ENCODE measurements at regions not wholly inside any gene's neighbourhood (a gene's known extent, or its start where the extent isn't known, plus 50 kb on each side); places are given as distances from the start of the nearest gene placed in this dataset.

DNA sequence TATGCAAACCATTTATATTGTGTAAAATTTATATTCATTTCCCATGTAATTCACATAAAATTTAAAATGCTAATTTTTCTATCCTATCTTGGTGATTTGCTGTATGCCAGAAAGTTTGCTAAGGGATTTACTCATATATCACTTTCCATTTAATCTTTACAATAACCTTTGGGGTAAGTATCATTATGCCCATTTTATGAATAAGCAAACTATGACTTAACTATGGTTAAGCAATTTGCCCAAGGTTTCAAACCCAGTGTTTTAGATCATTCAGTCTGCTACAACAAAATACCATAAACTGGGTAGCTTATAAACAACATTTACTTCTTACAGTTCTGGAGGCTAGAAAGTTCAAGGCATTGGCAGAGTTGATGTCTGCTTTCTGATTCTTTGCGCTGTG, 246.4 kb upstream of the TMEM161B start:
- peaks cover 55% of the 10 kb centered on the region for H3K27me3 Mint-ChIP-seq (ENCODE audit: insufficient read depth, unreplicated experiment)
- TF ChIP-seq CTCF (IDR thresholded peaks at IDR 0.05; ENCODE audit: unreplicated experiment) = no peak
- no peak overlapping the region for H3K27ac Mint-ChIP-seq (ENCODE audit: low read depth, unreplicated experiment)
- no peak overlapping the region for H3K4me3 Mint-ChIP-seq (ENCODE audit: unreplicated experiment)
- no peaks in the 10 kb centered on the region for H3K36me3 Mint-ChIP-seq (ENCODE audit: insufficient read depth, unreplicated experiment)
- intact Hi-C loops (cut with micrococcal nuclease) = no loop called here
- no peaks in the 10 kb centered on the region for H3K9me3 Mint-ChIP-seq (ENCODE audit: unreplicated experiment)
- BruUV-seq (replicated peaks) = no TSS peak
- H3K4me1 Mint-ChIP-seq (ENCODE audit: insufficient read depth, unreplicated experiment) = no peaks in the 10 kb centered on the region
- ChIA-PET POLR2A (no interaction called here), CTCF (no interaction called here)
- no peak for DNase-seq (ENCODE audit: unreplicated experiment)

DNA sequence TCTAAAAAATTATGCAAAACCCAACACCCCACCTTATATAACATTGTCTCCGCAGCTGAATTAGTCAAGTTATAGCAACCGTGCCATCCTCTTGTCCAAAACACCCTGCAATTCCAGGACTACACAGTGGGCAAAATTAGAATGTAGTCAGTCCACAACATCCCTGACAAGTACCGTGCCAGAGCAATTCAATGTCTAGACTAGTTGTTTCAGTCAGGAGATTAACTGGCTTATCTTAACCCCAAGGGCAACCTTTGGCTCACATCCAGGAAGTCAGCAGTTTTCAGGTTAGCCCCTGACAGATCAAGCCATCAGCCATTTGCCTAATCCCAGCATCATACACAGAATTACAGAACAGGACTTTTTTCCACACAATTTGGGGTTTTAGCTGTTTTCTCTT, 240.8 kb upstream of the TMEM161B start:
- Mint-ChIP-seq H3K27ac (ENCODE audit: low read depth, unreplicated experiment) (no peak overlapping the region), H3K36me3 (ENCODE audit: insufficient read depth, unreplicated experiment) (no peaks in the 10 kb centered on the region), H3K4me1 (ENCODE audit: insufficient read depth, unreplicated experiment) (no peaks in the 10 kb centered on the region), H3K27me3 (ENCODE audit: insufficient read depth, unreplicated experiment) (peaks cover 50% of the 10 kb centered on the region), H3K9me3 (ENCODE audit: unreplicated experiment) (no peaks in the 10 kb centered on the region), H3K4me3 (ENCODE audit: unreplicated experiment) (no peak overlapping the region)
- CTCF ChIA-PET = interaction anchor here (0.6 kb wide), 1 partner anchor 38 kb away, joined by 3 read pairs; no protein-coding TSS in a partner anchor
- intact Hi-C loops (cut with micrococcal nuclease) = no loop called here
- BruUV-seq (replicated peaks) = no TSS peak
- POLR2A ChIA-PET = no interaction called here
- DNase-seq (ENCODE audit: unreplicated experiment) = no peak
- TF ChIP-seq CTCF (IDR thresholded peaks at IDR 0.05; ENCODE audit: unreplicated experiment) = no peak

- intact Hi-C loops (cut with micrococcal nuclease) = no loop called here
- no peak overlapping the region for H3K27ac Mint-ChIP-seq (ENCODE audit: low read depth, unreplicated experiment)
- no TSS peak for BruUV-seq (replicated peaks)
- ChIA-PET POLR2A (no interaction called here), CTCF (no interaction called here)
- no peak overlapping the region for H3K4me3 Mint-ChIP-seq (ENCODE audit: unreplicated experiment)
- no peaks in the 10 kb centered on the region for H3K9me3 Mint-ChIP-seq (ENCODE audit: unreplicated experiment)
- peaks cover 48% of the 10 kb centered on the region for H3K27me3 Mint-ChIP-seq (ENCODE audit: insufficient read depth, unreplicated experiment)
- TF ChIP-seq CTCF (IDR thresholded peaks at IDR 0.05; ENCODE audit: unreplicated experiment) = no peak
- DNase-seq (ENCODE audit: unreplicated experiment) = no peak
- no peaks in the 10 kb centered on the region for H3K4me1 Mint-ChIP-seq (ENCODE audit: insufficient read depth, unreplicated experiment)
- no peaks in the 10 kb centered on the region for H3K36me3 Mint-ChIP-seq (ENCODE audit: insufficient read depth, unreplicated experiment)
Observed at GRCh38 chr5:88507261-88507660, 238.6 kb upstream of the TMEM161B start.

GRCh38 chr5:88503406-88503805, 234.8 kb upstream of the TMEM161B start:
- Mint-ChIP-seq H3K4me3 (ENCODE audit: unreplicated experiment) (no peak overlapping the region), H3K27me3 (ENCODE audit: insufficient read depth, unreplicated experiment) (peaks cover 65% of the 10 kb centered on the region), H3K27ac (ENCODE audit: low read depth, unreplicated experiment) (no peak overlapping the region), H3K4me1 (ENCODE audit: insufficient read depth, unreplicated experiment) (no peaks in the 10 kb centered on the region), H3K9me3 (ENCODE audit: unreplicated experiment) (no peaks in the 10 kb centered on the region), H3K36me3 (ENCODE audit: insufficient read depth, unreplicated experiment) (no peaks in the 10 kb centered on the region)
- no peak for DNase-seq (ENCODE audit: unreplicated experiment)
- ChIA-PET POLR2A (no interaction called here), CTCF (no interaction called here)
- intact Hi-C loops (cut with micrococcal nuclease) = no loop called here
- no TSS peak for BruUV-seq (replicated peaks)
- no peak for TF ChIP-seq CTCF (IDR thresholded peaks at IDR 0.05; ENCODE audit: unreplicated experiment)

Data from MCF 10A (cell line).